Activated CD8-positive, alpha-beta memory T cell treated with anti-CD3 and anti-CD28 coated beads for 24 hours (primary cell): ENCODE measurements at regions not wholly inside any gene's neighbourhood (a gene's known extent, or its start where the extent isn't known, plus 50 kb on each side); places are given as distances from the start of the nearest gene placed in this dataset.

Experiments
- DNase-seq: peaks from one replicate; pipeline ENCODE4 v3.0.0-alpha.2; 2020

DNA sequence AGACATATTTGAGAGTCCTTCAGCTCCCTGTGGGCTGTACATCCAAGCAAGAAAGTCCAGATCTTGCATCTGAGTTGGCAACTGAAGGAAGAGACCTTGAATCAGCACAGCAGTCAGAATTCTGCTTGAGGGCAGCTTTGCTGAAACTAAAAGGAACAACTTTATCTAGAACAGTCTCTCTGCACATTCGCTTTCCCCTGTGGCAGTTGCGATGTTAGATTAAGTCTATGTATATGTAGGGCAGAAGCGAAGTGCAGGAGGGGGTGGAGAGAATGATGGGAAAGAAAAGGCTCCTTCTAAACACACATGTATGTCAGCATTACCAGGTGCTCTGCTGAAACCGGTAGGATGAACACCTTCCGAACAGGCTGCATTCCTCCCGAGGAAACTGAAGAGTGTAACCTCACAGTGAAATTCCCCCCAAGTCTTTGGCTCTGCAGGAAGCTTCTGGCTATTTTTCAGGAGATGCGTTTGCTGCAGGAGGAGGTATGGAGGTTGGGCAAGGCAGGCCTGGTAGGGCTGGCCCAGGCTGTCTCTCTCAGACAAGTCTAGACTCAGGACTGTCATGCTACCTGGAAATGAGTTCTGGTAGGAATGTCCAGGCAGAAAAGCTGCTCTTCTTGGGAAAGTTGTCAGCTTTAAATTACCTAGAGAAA is 70.0 kb upstream of the ATL2 start:
- DNase-seq, result no peak

DNA sequence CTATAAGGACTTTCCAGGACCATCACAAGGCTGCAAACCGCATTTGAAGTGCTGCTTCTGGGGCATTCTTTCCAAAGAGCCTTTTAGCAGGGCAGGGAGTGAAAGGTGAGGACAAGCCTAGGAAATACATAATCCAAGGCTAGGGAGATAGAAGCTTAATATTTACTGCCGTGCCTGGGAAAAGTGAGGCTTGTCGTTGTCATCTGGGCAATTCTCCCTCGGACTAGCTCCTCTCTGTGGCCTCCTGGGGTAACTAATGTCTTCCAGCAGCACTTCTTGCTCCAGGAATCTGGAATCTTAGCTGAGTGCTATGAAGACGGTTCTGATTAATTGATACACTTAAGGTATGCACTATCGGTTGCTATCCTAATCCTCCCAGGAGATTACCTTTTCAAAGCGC is 69.3 kb upstream of the ATL2 start:
- DNase-seq, result no peak

DNA sequence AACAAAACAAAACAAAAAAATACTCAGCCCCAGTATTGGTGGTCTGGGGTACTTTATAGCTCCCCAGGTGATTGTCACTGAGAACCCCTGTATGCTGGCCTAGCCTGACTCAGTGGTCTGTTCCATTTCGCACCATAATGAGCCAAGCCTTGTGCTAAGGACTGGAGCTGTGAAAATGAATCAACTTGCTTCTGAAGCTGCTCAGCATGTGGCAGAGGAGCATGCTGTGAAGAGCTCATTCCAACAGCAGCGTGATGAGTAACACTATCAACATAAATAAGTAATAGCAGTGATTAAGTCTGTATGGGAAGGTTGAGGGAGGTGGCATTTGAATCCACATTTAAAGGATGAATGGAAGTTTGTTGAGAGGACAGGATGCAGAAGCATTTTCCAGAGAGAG is 67.2 kb upstream of the ATL2 start:
- no peak for DNase-seq

DNA sequence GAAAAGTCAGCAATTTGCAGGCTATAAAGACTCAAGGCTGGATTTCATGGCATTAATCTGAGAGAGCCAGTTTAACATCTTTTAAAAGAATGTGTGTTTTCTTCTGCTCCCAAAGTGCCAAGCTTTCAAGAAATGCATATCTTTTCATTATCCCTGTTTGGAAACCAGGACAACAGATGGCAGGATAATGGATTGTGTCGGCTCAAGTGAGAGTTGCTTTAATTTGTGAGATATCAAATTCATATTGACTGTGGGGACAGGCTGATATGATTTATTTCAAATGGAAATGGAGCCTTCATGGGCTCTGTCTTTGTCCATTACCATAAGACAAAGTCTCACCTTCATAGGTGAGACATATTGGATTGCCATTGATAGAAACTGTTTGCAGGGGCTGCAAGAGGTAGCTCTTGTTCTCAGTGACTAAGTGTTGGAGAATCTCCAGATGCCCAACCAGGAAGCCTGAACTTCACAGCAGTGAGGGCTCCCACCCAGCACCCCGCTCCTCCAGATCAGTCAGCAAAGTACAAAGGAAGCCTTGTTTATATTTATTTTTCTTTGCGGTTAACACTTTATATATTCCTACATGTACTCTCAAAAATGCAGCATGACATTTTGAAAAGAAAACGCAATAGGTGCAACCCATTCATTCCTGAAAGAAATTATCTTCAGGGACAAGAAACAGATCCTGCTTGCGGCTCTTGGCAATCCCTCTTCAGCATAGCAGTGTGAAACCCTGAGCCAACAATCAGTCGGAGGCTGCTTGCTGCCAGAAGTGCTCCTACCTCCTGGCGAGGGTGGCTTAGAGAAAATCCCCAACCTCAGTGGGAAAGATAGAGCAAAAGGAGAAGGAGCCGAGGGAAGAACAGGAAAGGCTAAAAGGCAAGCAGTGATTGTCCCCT is 65.8 kb upstream of the ATL2 start:
- DNase-seq, result no peak

DNA sequence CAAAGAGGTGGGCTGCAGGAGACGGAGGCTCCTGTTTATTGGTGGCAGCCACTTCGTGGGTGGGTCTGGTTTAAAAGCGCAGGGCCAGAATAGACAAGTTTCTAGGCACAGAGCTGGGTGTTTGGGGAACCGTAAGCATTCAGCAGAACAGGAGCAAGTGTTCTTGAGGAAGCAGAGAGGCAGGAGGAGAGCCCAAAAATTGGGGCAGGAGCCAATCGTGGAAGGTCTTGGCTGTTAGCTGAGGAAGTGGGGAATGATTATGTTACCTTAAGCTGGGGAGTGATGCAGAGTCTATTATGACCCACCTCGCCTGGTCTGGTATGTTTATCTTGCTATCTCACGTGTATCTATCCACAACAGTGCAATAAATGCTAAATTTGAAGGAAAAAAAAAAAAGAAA is 64.3 kb upstream of the ATL2 start:
- DNase-seq, result no peak

DNA sequence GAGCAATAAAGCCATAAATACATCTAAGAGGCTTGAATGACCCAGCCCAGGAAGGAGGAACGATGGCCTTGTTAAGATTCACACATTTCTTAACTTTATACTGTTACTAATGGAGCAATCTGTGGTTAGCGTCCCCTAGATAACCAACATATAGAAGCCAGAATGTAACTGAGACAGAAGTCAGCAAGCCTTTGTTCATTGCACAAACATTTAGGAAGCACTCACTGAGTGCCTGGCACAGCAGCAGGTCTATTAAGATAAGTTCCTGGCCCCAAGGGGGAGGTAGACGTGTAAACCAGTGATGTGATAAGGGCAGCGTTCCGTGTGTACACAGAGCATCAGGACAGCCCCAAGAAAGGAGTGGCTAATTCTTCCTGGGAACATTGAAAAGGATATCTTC is 63.6 kb upstream of the ATL2 start:
- DNase-seq, result no peak

DNA sequence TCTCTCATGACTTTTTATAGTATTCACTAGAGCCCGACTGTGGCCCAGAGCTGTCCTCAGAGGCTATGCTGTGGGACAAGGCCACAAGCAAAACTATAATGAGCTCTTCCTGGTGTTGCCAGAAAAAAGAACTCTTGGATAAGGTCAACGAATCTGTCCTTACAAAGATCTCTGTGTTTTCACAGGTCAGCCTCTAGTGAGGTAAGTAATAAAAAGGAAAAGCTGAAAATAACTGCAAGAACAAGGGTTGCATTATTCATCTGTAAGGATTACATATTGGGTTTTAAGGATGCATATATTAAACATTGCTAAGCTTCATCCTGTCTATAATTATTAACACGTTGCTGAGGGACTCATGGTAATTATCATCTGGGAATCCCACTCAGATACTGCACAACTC is 62.8 kb upstream of the ATL2 start:
- DNase-seq, result no peak

DNA sequence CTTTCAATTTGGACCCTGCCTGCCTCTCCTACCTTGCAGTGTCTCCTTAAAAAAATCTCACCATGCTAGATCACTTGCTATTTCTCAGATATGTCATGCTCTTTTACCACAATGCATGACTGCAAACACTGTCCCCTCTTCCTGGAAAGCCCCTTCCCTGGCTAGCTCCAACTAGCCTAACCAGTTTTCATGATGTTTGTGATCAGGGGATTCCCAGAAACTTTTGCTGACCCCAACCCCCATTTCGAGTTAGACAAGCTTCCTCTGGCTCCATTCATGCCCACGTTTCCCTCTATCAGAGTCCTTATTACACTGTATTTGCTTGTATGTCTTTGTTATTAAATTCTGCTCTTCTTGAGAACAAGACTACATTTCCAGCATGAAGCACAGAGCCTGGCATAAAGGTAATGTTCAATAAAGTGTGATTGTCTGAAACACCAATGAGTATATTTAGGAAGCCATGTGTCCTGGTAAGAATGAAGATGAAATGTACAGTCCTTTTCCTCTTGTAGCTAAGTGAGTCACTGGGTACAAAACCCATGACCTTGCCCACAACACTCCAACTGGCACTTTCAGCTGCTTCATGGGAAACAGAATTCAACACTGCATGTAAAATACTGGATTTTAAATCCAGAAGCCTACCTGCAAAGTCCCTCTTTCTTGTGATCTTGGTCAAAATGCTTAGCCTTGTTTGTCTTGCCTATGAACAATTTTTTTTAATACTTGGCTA is 62.0 kb upstream of the ATL2 start:
- no peak for DNase-seq

DNA sequence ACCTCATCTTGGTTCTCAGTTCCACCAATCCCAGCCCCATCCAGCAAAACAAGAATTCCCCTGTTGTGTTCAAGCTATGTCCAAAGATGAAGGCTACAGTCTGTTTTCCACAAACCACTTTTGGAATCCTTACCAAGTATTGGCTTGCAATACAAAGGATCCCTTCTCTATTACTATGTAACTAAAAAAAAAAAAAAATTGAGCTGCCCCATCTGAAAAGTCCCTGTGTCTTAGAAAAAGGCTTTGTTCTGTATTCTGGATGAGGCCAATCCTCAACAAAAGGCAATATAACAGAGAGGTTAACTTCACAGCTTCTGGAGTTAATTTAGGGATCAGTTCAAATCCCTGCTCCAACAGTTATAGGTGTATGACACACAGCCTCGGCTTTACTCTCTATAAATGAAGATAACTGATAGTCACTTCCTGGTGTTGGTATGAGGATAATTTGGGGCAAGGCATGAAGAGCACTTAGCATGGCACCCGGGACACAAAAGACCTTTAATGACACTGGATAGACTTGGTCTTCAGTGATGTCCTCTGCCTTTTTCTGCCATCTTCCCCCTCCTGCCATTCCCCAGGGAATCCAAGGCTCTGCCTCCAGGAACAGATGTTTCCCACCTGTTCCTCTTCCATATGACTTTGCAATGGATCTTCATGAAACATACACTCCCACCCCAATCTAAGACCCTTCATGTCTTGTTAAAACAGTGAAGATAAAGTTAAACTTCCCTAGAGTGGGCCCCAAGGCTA is 61.2 kb upstream of the ATL2 start:
- DNase-seq, result no peak

DNA sequence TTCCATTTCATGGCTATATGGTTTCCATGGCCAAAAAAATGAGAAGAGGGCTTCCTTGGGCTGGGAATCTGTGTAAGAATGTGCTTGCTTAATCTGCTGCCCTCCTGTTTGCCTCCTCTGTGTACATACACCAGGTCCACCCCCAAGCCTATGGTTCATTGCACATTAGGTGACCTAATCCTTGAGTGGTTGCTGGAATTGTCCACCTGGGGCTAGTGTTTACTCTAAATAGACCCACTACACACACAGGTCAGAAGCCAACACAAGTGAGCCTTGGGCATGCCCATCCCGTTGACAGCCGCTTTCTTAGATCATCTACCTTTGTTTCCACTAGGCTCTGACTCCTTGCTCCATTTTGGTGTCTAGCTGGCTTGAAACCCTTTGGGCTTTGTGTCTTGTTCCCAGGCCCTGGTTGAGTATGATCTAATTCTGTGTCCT is 59.2 kb upstream of the ATL2 start:
- no peak for DNase-seq

DNA sequence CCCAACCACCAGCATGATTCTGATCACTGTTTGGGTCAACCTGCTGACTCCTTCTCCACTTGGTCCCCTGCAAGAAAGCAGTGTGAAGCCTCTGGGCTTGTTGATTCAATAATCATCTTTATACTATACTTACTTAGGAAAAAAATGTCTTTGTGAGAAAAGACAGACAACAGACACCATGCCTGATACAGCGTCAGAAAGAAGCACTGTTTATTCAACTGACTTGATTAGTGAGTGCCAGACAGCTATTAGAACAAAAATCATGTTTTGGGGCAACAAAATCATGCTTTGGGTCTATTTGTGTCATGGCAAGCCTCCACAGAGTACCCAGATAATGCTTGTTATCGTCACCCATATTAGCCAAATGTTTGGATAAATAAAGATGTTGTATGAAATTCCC is 58.7 kb upstream of the ATL2 start:
- DNase-seq, result no peak

DNA sequence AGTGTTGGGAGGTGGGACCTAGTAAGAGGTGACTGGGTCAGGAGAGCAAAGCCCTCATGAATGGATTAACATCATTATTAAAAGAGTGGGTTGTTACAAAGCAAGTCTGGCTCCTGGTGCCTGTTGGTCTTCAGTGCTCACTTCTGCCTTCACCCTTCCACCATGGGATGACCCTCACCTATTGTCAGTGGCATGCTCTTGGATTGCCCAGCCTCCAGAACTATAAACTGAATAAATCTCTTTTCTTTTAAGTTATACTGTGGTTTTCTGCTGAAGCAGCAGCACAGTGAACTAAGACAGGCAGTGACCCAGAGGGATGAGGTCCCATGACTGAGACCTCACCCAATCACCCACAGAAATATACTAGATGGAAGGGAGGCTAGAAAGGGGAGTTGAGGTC is 57.5 kb upstream of the ATL2 start:
- DNase-seq, result no peak

DNA sequence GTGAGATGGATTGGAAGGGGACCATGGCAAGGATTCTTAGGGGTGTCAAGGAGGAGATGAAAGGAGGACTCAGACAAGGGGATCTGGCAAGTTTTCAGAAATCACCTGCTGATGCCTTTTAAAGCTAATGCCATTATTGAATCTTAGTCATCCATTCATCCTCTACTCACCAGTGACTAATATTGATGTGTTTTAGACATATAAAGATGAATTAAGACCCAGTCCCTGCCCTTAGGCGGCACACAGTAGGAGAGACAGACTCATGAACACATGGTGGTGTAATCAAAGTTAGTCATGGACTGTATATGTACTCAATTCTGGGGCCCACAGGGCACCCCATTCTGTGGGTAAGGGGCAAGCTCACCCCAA is 56.5 kb upstream of the ATL2 start:
- DNase-seq, result no peak

DNA sequence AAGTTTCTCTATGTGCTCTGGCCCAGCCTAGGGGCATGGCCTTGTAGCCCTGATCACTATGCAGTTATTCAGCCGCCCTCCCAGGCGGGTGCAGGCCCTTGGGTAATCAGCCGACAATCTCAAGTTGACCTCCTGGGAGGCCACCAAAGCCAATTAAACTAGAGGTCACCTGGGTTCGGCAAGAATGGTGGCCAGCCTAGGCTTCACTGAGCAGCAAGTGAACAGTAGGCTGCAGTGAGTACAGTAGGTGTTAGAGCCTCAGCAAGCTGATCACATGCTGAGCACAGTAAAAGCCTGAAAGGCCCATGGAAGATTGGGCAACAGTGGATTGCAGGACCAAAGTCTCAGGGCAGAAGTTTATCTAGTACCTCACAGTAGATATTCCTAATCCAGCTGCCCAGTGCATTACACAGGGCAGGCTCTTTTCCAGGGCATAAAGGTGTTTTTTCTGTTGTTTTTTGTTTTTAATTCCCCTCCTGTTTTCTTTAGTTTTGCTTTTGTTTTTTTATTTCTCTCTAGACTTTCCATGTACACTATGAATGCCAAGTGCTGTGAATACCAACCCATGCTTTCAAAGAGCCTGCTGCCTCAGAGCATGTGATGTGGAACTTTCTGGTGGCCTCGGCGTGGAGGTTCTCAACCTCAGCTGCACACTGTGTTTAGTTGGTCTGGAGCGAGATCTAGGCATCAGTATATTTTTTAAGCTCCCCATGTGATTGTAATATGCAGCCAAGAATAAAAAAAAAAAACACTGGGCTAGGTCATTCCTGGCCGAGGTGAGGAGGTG is 55.9 kb upstream of the ATL2 start:
- no peak for DNase-seq

DNA sequence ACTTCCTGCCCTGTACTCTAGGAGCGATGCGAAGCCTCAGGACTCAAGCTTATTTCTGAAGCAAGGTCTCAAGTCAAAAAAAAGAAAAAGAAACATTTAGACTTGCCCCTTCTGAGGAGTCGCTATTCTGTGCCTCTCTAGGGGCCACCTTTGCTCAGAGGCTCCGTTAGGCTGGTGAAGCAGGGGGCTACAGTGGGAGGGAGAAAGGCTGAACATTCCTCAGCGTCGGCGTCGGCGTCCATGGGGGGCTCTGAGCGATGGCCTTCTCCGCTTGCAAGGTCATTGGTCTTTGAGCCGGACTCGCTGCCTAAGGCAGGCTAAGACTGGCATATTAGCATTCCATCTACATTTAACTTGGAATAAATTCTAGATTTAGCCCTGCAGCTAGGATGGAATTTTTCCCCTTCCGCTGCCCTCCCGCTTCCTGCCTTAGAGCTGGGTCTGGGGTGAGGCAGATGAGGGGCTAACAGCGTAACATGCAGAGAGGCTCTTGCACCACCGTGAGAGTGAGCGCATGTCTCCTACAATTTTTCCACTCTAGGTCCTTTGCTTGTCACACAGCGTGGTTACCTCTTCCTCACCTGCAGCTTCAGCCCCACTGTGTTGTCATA is 53.6 kb upstream of the ATL2 start:
- no peak for DNase-seq

DNA sequence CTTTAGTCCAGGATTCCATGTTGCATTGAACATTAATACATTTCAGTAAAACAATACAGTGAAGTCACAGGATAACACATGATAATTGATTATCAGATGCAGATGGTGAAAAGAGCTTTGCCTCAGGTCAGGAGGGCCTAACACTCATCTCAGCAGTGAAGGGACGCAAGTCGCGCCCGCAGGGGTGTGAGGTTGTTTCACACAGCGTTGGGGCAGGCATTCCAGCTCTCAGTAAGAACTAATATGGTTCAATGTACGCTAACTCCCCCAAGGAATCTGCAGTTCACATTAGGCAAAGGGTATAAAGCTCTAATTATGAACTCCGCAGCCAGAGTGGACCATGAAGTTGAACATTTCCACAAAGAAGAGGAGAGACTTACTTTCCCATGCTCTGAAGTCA is 53.1 kb upstream of the ATL2 start:
- DNase-seq, result no peak

DNA sequence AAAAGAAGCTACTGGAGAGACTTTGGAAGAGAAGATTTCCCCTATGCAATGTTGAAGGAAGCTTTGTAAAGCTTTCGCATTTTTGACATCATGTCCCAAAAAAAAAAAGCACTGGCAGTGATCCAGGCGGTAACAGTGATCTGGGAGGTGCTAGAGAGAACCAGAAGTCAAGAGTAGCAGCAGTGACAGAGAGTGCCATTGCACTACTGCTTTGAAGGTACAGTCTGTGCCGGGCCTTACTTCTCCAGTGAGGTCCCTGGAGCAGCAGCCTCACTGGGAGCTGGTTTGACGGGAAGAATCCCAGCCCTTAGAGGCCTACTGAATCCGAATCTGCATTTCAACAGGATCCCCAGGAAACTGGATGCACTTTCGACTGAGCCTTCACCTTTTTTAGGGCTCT is 50.9 kb upstream of the ATL2 start:
- DNase-seq, result no peak

DNA sequence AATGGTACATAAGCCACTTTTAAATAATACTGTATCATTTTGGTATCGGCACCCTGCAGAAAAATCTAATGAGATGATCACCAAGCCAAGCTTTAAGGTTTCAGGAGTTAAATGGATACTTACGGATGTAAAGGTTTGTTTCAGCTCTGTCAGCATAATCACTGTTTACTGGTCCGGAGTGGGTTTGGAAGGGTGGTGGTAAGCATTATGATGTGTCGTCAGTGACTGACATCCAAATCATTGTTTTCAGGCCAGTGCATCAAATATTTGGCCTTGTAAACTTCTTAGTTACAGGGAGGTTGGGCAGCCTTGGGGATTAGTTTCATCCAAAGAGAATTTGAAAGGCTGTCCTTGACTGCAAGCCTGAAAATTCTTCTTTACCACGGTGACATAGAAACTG is 50.0 kb upstream of the ATL2 start:
- no peak for DNase-seq
